OCI-LY7 (cell line): ENCODE measurements at regions not wholly inside any gene's neighbourhood (a gene's known extent, or its start where the extent isn't known, plus 50 kb on each side); places are given as distances from the start of the nearest gene placed in this dataset.

ENCODE experiments used
- BruUV-seq: library from RNA; stranded (reverse); fragments of 400-500 nt; replicated peaks from 2 replicates; lab custom pipeline; 2021; lab: Mats Ljungman, UMichigan
- CTCF ChIA-PET: fragments of 300-600 bp; sonication (Branson Sonifier 250); formaldehyde crosslinking; loops from one replicate; lab custom pipeline; 2022; ENCODE audit warnings: antibody characterized with exemption; ENCODE audit not compliant: unreplicated experiment; lab: Charles Lee
- POLR2A ChIA-PET: fragments of 300-600 bp; sonication (Branson Sonifier 250); formaldehyde crosslinking; loops from one replicate; lab custom pipeline; 2022; ENCODE audit warnings: antibody characterized with exemption; lab: Charles Lee
- DNase-seq: peaks from one replicate; pipeline ENCODE4 v3.0.0-alpha.2; 2015; ENCODE audit warnings: low spot score
- H2AFZ ChIP-seq: fragments of 200-600 bp; sonication (generic), shearing (Covaris generic); 2 replicates; pipeline ENCODE4 v1.6.1; 2014; ENCODE audit warnings: mild to moderate bottlenecking, antibody characterized with exemption, low read length, moderate library complexity
- H3K27ac ChIP-seq: fragments of 200-600 bp; sonication (generic); 2 replicates; pipeline ENCODE4 v1.5.1; 2014; ENCODE audit warnings: mixed run types, low read depth, mild to moderate bottlenecking, moderate library complexity, low read length, inconsistent platforms; ENCODE audit not compliant: poor library complexity, severe bottlenecking
- H3K36me3 ChIP-seq: fragments of 200-600 bp; sonication (generic); 2 replicates; pipeline ENCODE4 v1.6.1; 2014; ENCODE audit warnings: mild to moderate bottlenecking, antibody characterized with exemption, low read length, moderate library complexity, mixed read lengths; ENCODE audit not compliant: insufficient read depth
- H3K4me1 ChIP-seq: fragments of 200-600 bp; sonication (generic); 2 replicates; pipeline ENCODE4 v1.5.1; 2014; ENCODE audit warnings: mild to moderate bottlenecking, low read length; ENCODE audit not compliant: insufficient read depth, poor library complexity, severe bottlenecking
- H3K4me2 ChIP-seq: fragments of 200-600 bp; sonication (generic); 2 replicates; pipeline ENCODE4 v1.6.1; 2014; ENCODE audit warnings: mild to moderate bottlenecking, low read length
- H3K4me3 ChIP-seq: fragments of 200-600 bp; sonication (generic); 2 replicates; pipeline ENCODE4 v1.5.1; 2014; ENCODE audit warnings: mild to moderate bottlenecking, low read depth, low read length; ENCODE audit not compliant: poor library complexity, severe bottlenecking
- H3K79me2 ChIP-seq: fragments of 200-600 bp; sonication (generic); 2 replicates; pipeline ENCODE4 v1.6.1; 2016; ENCODE audit warnings: low read depth, mild to moderate bottlenecking, low read length, moderate library complexity, mixed read lengths; ENCODE audit not compliant: insufficient read depth
- H3K9me2 ChIP-seq: fragments of 200-600 bp; sonication (generic); 2 replicates; pipeline ENCODE4 v1.6.1; 2016; ENCODE audit warnings: mild to moderate bottlenecking, low read length, mixed read lengths; ENCODE audit not compliant: insufficient read depth
- H3K9me3 ChIP-seq: fragments of 200-600 bp; sonication (generic); 2 replicates; pipeline ENCODE4 v1.6.1; 2014; ENCODE audit warnings: mild to moderate bottlenecking, mixed run types, low read length, mixed read lengths
- H4K20me1 ChIP-seq: fragments of 200-600 bp; sonication (generic); 2 replicates; pipeline ENCODE4 v1.6.1; 2014; ENCODE audit warnings: mild to moderate bottlenecking, antibody characterized with exemption, low read length, moderate library complexity, mixed read lengths; ENCODE audit not compliant: insufficient read depth
- CTCF ChIP-seq: fragments of 200-600 bp; sonication (generic); conservative IDR thresholded peaks from 2 replicates; pipeline ENCODE4 v1.5.1; 2014; ENCODE audit warnings: mild to moderate bottlenecking, antibody characterized with exemption, low read length, moderate library complexity, mixed read lengths
- EZH2phosphoT487 ChIP-seq: fragments of 200-600 bp; sonication (generic); IDR thresholded peaks from 2 replicates; pipeline ENCODE4 v1.6.1; 2018; ENCODE audit warnings: low read depth, borderline replicate concordance, mild to moderate bottlenecking, mixed run types, antibody characterized with exemption, low read length, moderate library complexity, mixed read lengths
- intact Hi-C: fragments of 100-400 bp; cut with micrococcal nuclease; formaldehyde crosslinking; loops from one replicate; pipeline ENCODE4 v1.10.0; 2022; ENCODE audit not compliant: unreplicated experiment

- Histone ChIP-seq H3K4me3 (peak overlapping the region; percentile 2), H2AFZ (peak overlapping the region; percentile 7; the same call in 1 of the 2 replicates), H3K79me2 (no peaks in the 10 kb centered on the region), H3K9me3 (no peaks in the 10 kb centered on the region), H3K4me1 (peaks cover 69% of the 10 kb centered on the region), H3K27ac (no peak overlapping the region), H3K4me2 (peak overlapping the region; percentile 50), H4K20me1 (no peaks in the 10 kb centered on the region), H3K36me3 (no peaks in the 10 kb centered on the region), H3K9me2 (no peaks in the 10 kb centered on the region)
- no TSS peak for BruUV-seq
- intact Hi-C loops, result no loop called here
- TF ChIP-seq CTCF (no peak), EZH2phosphoT487 (no peak)
- peak; percentile 29 for DNase-seq
- CTCF ChIA-PET, result interaction anchor here (1.1 kb wide), 2 partner anchors 11 to 37 kb away, joined by 3 read pairs; no protein-coding TSS in a partner anchor
- POLR2A ChIA-PET, result interaction anchor here (0.7 to 3.8 kb wide), 12 partner anchors 11 to 327 kb away, joined by 3 to 29 read pairs (median 5); no protein-coding TSS in a partner anchor
These were observed 60.7 kb downstream of the CXCR4 start for GRCh38 chr2:136057023-136057801.

GRCh38 chr2:136055929-136056688 lies 61.8 kb downstream of the CXCR4 start:
- DNase-seq, result no peak
- no peak overlapping the region for H2AFZ ChIP-seq
- TF ChIP-seq EZH2phosphoT487 (no peak), CTCF (no peak)
- no peaks in the 10 kb centered on the region for H3K9me2 ChIP-seq
- H3K27ac ChIP-seq, result no peak overlapping the region
- no peaks in the 10 kb centered on the region for H3K36me3 ChIP-seq
- CTCF ChIA-PET, result interaction anchor here (0.6 to 1.1 kb wide), 2 partner anchors 12 to 21 kb away, joined by 3 to 9 read pairs; no protein-coding TSS in a partner anchor
- BruUV-seq, result no TSS peak
- intact Hi-C loops, result no loop called here
- no peaks in the 10 kb centered on the region for H3K9me3 ChIP-seq
- H3K4me2 ChIP-seq, result peak overlapping the region; percentile 50
- peaks cover 80% of the 10 kb centered on the region for H3K4me1 ChIP-seq
- H3K79me2 ChIP-seq, result no peaks in the 10 kb centered on the region
- no peak overlapping the region for H3K4me3 ChIP-seq
- no peaks in the 10 kb centered on the region for H4K20me1 ChIP-seq
- POLR2A ChIA-PET, result interaction anchor here (0.6 to 3.8 kb wide), 19 partner anchors 12 to 328 kb away, joined by 3 to 26 read pairs (median 4); no protein-coding TSS in a partner anchor
